NCI-H2081 (cell line): ENCODE measurements at regions not wholly inside any gene's neighbourhood (a gene's known extent, or its start where the extent isn't known, plus 50 kb on each side); places are given as distances from the start of the nearest gene placed in this dataset.

Source experiments
- DNase-seq, 2 experiments: peaks; one replicate each; lab custom pipeline; 2025; lab: John Stamatoyannopoulos, UW

GRCh38 chr7:12941512-12941911 lies 254.1 kb downstream of the ARL4A start:
- no peak for DNase-seq

GRCh38 chr7:12942609-12943008 lies 255.2 kb downstream of the ARL4A start:
- DNase-seq = peak in 1 of 2 experiments; percentile 42

- DNase-seq = no peak
Measured at GRCh38 chr7:12943781-12944180, 256.3 kb downstream of the ARL4A start.

- DNase-seq = no peak
Measured at GRCh38 chr7:12945901-12946300, 258.5 kb downstream of the ARL4A start.

GRCh38 chr7:12947465-12947864 lies 260.0 kb downstream of the ARL4A start:
- DNase-seq = no peak

GRCh38 chr7:12949060-12949931 lies 261.9 kb downstream of the ARL4A start:
- DNase-seq = no peak

GRCh38 chr7:12951397-12951801 lies 264.0 kb downstream of the ARL4A start:
- DNase-seq = no peak

- no peak for DNase-seq
Measured at GRCh38 chr7:12954380-12955033, 267.1 kb downstream of the ARL4A start.

GRCh38 chr7:12957487-12957886 lies 270.1 kb downstream of the ARL4A start:
- DNase-seq = no peak

GRCh38 chr7:12961910-12962480 lies 274.6 kb downstream of the ARL4A start:
- no peak for DNase-seq

GRCh38 chr7:12963435-12963834 lies 276.0 kb downstream of the ARL4A start:
- no peak for DNase-seq

GRCh38 chr7:12964836-12965235 lies 277.4 kb downstream of the ARL4A start:
- no peak for DNase-seq

GRCh38 chr7:12965767-12966166 lies 278.3 kb downstream of the ARL4A start:
- no peak for DNase-seq

GRCh38 chr7:12967322-12967721 lies 279.9 kb downstream of the ARL4A start:
- no peak for DNase-seq

- no peak for DNase-seq
Measured at GRCh38 chr7:12968836-12969422, 281.5 kb downstream of the ARL4A start.

- DNase-seq = no peak
Measured at GRCh38 chr7:12970626-12971025, 283.2 kb downstream of the ARL4A start.

- no peak for DNase-seq
Measured at GRCh38 chr7:12974451-12975166, 287.2 kb downstream of the ARL4A start.

GRCh38 chr7:12975412-12975811 lies 288.0 kb downstream of the ARL4A start:
- DNase-seq = no peak

- no peak for DNase-seq
Measured at GRCh38 chr7:12979181-12979580, 291.7 kb downstream of the ARL4A start.

- DNase-seq = no peak
Measured at GRCh38 chr7:12982178-12982577, 294.7 kb downstream of the ARL4A start.

- no peak for DNase-seq
Measured at GRCh38 chr7:12984117-12984516, 296.7 kb downstream of the ARL4A start.

- DNase-seq = no peak
Measured at GRCh38 chr7:12985228-12985627, 297.8 kb downstream of the ARL4A start.
